ENCODE measurements at regions not wholly inside any gene's neighbourhood (a gene's known extent, or its start where the extent isn't known, plus 50 kb on each side); places are given as distances from the start of the nearest gene placed in this dataset.

DNA sequence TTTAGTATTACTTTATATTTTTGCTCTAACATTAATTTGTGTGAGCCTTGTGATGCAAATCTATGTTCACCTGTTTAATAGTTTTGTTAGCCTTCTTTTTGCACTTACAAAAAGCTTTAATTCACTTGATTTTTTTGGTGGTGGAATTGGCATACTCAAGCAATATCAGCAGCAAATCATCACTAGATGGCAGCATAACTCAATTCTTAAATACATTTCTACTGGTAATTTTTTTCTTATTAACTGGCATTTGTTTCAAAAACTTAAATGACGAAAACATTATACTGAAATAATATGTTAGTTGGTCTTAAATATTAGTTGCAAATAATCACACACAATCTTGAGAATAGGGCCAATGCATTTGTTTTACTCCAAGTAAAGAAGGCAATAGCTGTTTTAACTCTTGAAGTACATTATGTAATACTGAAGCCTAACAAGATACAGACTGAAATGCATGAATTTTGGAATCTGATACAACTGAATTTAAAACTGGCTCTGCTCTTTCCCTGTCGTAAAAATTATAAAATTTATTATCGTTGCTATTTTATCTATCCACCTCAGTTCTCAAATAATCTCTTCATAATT, 151.5 kb downstream of the ATXN7L3B start:
- DNase-seq: peak; percentile 84

DNA sequence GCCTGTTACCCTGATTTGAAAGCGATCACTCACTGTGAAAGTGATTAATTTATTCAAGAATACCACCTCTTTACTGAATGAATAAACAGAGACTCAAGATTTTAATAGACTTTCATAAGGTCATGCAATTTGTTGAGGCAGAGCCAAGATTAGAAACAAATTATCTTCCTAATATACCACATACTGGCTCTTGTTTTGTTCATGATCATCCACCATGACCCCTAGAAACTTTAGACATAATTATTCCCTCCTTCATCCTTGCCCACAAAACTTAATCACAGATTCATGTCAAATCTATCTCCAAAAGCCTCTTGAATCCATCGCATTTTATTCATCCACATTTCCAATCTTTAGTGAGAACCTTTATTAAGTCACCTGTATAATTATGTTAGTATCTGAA, 152.3 kb downstream of the ATXN7L3B start:
- DNase-seq: no peak

DNA sequence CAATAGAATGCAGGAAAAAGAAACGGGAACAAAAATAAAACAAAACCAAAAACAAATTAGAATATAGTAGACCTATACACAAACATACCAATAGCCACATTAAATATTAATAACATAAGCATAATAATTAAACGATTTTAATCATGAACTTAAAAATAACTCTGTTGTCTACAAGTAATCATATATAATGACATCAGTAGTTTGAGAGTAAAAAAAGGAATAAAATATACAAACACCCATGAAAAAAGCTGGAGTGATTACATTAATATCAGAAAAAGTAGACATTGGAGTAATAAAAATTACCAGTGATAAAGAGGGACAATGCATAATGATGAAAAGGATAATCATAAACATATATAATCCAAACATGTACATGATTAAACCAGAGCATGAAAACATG, 181.8 kb downstream of the ATXN7L3B start:
- no peak for DNase-seq

DNA sequence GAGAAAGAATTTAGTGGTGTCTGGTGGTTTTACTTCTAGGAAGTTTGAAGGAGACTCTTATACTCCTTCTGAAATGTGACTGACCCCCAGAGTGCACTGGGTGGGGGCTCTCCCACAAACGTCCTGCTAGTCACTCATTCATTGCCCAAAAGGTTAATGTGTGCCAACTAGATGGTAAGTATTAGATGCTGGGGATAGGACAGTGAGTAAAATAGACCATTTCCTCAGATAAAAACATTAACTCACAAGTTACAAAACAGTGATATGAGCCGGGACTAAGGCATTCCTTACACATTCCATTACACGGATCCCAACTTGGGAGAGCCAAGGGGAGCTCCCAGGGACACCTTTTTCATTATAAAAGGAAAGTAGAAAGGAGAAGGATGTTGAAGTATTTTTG, 185.1 kb downstream of the ATXN7L3B start:
- no peak for DNase-seq

DNA sequence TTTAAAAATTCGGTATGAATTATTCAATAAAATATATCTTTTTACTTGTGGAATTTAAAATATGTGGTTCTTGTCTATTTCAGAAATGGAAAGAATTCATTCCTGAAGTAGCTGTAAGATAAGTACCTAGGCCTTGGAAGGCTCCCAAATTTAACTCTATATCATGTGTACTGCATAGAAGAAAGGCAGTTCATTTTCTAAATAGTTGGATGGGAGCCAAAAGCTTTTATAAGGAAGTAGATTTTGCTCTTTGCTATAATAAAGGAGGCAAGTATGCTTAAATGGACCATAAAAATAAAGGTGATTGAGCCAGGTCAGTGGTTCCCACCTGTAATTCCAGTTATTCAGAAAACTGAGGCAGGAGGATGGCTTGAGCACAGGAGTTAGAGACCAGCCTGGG, 187.5 kb downstream of the ATXN7L3B start:
- no peak for DNase-seq

DNA sequence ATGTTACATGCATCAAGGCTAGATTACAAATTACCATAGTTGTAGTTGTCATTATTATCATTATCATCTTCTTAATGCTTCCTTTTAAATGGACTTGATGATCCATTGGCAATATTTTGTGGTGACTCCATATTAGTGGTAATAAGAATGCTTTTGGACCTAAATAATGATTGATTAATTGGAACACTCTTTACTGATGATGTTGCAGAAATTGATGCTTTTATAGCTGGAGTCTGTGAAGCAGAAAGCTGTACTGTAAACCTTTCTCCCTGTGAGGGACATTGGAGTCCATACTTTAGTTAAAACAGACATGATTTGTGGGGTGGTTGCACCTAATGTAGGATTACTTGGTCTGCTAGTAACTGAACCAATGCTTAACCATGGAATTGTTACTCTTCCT, 190.4 kb downstream of the ATXN7L3B start:
- DNase-seq: no peak

DNA sequence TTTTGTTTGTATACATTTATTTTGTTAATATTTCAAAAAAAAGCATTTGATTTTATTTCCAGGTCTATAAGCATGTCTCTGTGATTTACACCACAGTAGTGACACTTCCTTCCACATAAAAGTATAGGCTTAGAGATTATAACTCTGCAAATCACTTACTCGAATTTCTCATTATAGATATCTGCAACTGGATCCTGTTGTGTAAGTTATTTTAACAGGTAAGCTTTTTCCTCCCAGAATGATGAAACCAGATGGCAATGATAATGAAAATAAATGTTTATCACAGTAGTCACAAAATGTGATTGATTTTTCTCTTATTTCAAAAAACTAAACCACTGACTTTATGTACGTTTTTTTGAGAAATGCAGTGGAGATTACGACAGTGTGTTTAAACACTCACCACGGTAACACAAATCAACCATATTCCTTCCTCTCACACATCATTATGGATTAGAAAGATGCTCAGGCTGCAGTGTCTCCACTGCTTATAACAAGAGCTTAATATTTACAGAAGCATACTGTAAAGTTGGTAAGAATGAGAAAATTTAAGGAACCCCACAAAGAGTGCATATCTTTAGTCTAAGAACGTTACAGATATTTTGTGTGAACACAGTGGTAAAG, 194.6 kb downstream of the ATXN7L3B start:
- no peak for DNase-seq

DNA sequence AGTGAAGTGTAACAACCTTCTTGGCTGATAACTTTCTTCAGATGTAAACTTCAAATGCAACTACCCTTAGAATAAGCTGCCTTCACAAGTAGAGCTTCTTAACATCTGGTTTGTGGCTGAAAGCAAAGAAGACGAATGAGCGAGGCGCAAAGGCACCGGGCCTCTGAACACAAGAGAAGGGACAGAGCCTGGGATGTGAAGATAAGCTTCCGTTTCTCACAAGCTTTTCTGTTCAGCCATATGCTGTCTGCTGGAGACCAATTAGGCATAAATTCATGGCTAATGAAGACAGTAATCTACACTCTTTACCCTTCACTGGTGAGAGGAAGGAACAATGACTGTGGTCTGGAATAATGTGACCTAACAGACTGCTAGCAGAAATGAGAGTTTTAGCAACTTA, 195.2 kb downstream of the ATXN7L3B start:
- DNase-seq: peak; percentile 80

DNA sequence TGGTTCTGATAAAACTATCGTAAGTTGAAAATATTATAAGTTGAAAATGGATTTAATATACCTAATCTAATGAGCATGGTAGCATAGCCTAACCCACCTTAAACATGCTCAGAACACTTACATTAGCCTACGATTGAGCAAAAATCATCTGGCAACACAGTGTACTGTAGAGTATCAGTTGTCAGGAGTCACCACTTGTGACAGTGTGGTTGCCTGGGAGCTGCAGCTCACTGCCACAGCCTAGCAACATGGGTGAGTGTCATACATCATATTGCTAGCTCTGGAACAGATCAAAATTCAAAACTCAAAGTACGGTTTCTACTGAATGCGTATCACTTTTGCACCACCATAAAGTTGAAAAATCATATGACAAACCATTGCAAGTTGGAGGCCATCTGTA, 203.5 kb downstream of the ATXN7L3B start:
- DNase-seq: no peak

DNA sequence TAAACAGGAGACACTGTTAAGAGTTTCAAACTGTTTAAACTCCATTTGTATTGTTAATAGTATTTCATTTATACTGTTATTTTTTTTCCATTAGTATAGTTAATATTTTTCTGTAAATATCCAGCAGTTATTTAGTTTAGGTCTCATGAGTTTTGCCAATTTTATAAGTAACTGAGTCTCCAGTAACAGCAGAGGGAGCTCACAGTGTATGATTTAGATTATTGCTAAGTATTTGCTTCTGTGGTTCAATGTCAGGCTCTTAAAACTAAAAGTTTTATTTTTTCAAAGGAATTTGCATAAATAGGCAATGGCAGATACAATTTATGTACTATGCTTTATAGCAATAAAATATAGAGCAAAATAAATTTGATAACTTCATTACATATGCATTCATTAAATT, 209.7 kb downstream of the ATXN7L3B start:
- DNase-seq: peak; percentile 33

DNA sequence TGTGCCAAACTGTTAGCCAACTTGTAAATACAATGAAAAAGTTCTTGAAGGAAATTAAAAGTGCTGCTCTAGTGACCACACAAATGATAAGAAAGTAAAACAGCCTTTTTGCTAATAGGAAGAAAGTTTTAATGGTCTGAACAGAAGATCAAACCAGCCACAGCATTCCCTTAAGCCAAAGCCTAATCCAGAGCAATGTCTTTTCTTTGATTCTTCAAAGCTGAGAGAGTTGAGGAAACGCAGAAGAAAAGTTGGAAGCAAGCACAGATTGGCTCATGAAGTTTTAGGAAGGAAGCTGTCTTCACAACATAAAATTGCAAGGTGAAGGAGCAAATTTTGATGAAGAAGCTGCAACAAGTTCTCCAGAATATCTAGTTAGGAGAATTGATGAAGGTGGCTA, 213.8 kb downstream of the ATXN7L3B start:
- DNase-seq: no peak

DNA sequence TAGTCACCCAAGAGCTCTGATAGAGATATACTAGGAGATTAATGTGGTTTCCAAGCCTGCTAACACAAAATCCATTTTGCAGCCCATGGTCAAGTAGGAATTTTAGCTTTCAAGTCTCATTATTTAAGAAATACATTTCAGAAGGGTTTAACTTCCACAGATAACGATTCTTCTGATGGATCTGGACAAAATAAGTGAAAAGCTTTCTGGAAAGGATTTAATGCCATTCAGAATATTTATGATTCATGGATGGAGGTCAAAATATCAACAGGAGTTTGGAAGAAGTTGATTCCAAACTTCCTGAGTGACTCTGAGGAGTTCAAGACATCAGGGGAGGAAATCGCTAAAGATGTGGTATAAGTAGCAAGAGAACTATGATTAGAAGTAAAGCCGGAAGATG, 214.6 kb downstream of the ATXN7L3B start:
- no peak for DNase-seq

DNA sequence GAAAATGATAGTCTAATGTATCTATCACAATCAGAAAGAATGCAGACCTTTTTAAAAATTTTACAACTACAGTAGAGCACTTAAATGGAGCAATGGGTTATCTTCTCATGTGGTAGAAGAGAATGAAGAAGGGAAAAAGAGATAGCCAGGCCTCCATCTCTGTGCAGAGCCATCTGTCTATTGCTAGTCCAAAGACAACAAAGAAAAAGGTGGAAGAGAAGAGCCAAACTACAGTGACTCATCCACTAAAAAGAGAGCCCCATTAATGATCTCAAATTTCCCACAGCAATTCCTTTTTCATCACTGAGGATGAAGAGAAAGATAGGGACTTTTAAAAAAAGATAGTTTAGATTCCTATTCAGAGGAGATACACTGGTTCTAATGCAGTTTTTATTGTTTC, 232.9 kb downstream of the ATXN7L3B start:
- DNase-seq: no peak

DNA sequence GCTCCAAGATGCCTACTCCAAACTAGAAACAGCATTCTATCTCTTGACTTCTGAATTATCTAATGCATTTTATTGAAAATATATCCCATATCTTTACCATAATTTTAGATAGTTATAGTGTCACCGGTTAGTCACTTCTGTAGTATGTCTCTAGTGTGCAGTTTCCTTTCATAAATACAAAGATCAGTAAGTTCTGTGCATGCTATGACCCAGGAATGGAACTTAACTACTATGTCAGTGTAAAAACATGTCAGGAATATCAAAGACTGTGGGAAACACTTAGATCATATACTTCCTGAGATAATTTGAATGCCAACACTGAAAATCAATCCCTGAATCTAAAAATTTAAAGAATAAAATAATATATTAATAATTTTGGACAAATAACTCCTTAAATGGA, 237.6 kb downstream of the ATXN7L3B start:
- DNase-seq: no peak

DNA sequence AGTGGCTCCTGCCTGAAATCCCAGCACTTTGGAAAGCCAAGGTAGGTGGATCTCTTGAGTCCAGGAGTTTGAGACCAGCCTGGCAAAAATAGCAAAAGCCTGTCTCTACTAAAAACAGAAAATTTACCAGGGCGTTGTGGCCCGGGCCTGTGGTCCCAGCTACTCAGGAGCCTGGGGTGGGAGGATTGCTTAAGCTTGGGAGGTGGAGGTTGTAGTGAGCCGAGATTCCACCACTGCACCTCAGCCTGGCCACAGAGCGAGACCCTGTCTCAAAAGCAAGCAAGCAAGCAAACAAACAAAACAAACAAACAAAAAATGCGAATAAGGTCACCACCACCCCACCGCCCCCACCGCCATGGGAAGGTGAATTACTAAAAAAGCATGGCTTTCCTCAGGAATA, 238.7 kb downstream of the ATXN7L3B start:
- DNase-seq: no peak

DNA sequence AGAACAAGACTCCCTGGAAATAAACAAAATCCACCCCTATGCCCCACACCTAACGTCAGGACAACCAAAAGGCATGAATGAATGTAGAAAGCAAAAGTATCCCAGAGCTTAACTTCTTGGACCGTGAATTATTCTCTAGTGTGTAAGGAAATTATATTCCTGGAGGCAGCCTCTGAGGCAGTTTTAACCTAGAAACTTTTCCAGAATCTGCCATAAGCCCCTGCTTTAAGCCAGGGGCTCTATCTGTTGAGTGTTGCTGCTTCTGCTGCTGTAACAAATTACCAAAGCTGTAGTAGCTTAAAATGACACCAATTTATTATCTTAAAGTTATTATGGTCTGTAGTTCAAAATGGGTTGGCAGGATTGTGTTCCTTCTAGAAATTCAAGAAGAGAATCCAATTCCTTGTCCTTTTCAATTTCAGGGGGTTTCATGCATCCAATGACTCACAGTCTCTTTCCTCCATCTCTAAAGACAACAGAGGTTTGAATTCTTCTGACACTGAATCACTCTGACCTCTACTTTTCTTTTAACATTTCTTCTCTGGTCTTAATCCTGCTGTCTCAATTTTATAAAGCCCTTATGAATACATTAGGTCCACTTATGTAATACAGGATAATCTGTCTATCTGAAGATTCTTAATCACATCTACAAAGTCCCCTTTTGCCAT, 242.7 kb downstream of the ATXN7L3B start:
- no peak for DNase-seq

DNA sequence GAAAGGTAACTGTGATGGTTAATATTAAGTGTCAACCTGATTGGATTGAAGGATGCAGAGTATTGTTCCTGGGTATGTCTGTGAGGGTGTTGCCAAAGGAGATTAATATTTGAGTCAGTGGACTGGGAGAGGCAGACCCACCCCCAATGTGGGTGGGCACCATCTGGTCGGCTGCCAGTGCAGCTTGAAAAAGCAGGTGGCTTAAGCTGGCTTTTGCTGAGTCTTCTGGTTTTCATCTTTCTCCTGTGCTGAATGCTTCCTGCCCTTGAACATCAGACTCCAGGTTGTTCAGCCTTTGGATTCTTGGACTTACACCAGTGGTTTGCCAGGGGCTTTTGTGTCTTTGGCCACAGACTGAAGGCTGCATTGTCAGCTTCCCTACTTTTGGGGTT, 243.2 kb downstream of the ATXN7L3B start:
- DNase-seq: peak; percentile 33

DNA sequence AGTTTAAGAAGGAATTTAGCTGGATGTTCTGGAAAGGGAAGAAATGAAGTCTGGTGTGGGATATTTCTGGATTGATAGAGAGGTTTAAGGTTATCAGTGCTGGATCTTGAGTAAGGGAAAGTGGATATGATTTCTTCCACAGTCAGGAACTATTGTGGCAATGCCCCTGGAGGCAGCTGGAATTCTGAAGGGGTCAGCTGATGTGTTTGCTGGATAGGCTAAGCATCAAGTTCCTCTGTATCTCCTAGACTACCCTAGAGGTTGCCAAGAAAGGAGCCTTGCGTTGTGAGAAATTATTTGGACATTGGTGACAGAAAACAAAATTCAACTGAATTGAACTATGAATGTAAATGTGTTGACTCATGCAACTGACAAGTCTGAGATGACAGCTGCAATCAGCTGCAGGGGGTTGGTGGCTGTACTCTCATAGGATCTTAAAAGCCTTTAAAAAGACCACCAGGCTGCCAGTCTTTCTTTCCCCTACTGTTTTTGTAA, 244.4 kb downstream of the ATXN7L3B start:
- peak; percentile 38 for DNase-seq

DNA sequence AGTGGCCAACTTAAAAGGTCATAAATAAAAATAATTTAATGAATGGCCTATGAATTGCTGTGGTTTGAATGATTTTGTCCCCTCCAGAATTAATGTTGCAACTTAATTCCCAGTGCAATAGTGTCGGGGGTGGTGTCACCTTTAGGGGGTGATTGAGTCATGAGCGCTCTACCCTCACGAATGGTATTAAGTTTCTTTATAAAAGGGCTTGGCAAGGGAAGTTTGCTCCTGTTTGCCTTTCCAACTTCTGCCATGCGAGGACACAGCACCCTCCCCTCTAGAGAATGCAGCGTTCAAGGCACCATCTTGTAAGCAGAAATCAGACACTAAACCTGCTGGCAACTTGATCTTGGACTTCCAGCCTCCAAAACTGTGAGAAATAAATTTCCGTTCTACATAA, 253.3 kb downstream of the ATXN7L3B start:
- DNase-seq: no peak

DNA sequence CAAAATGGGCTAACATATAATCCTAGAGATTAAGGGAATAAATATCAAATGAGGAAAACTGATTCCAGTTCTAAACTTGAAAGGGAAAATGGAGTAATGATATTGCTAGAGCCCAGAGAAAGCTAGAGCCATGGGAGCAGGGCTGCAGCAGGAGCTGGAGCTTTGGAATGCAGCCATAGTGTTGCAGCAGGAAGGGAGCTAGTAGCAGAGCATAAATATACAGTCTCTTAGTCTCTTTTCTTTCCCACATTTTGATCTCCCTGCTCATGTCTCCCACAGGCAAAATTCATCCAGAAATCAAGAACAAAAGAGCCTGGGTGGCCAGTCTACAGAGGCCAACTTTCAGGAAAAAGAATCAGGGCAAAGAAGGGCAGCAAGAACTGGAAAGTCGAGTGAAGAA, 253.7 kb downstream of the ATXN7L3B start:
- DNase-seq: no peak

DNA sequence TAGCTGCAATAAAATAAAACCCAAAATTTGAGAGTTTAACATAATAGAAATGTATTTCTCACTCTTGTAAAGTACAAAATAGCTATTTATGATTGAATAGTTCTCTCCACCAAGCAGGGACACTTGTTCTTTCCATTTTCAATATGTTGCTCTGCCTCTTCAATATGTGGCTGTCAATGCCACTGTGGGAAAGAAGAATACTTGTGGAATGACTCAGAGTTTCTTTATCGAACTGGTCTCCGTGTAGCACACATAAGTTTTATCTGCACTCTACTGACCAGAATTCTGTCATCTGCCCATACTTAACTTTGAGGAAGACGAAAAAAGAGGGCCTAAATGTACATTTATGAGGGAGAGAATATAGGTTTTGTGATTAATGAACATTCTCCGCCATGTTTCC, 256.9 kb downstream of the ATXN7L3B start:
- DNase-seq: no peak

DNA sequence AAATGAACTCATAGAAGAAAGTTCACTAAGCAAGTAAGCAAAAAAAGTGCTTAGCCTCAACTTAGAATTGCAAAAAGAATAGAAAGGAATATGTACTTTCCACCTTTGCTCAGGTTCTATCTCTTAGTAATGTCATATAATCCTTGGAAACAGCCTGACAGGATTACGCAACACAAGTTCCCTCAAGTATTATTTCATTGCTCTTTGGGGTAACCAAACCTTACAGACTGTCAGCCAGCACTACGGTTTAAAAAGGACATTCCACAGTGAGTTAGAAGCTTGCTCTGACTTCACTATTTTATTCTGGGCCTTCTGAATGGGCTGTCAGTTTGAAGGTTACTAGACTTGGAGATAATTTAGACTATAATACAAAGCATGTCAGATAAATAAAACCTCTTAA, 264.0 kb downstream of the ATXN7L3B start:
- no peak for DNase-seq

DNA sequence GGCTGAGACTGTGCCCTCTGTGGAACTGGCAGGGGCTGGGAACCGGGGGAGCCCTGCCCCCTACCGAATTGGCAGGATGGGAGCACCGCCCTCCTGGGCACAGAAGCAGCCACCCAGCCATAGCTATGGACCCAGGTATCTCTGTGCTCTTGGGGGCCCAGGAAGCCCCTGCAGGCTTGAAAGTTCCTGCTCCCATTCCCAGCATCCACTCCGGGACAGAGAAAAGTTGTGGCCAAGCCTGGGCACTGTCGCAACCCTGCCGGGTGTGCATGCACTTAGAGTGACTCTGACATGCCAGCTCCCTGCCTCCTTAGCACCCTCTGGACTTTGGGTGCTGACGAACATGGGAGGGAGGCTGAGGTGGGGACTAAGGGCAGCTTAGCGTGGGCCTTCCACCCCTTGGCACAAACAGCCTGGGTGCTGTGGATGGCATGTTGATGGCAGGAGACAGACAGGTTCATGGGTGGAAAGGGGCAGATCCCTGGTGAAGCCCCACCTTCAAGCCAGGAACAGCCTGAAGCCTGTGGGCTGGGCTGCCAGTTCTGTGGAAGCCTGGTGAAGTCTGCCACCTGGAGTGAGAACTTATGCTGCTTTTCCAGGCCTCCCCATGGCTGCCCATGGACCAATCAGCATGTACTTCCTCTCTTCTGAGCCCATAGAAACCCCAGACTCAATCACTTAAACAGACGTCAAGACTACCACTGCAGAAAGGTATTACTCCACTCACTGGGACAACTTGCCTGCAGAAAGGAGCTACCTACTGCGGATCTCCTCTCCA, 279.0 kb downstream of the ATXN7L3B start:
- no peak for DNase-seq

DNA sequence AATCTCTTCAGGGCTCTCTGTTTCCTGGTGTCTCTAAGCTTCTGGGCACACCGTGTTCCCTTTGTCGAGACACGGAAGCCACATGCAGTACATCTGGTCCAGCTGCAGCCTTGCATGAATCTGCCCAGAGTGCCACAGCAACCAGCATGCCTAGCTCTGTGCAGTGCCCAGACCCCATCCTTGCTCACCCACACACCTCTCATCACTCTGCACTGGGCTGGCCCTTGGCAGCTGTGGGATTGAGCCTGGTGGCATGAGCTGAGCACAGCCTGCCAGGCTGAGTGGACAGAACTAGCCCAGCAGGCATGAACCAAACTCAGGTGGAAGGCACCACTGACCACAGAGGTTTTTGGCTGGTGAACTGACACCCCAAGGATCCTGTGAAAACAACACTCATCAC, 279.9 kb downstream of the ATXN7L3B start:
- no peak for DNase-seq

All from eye (tissue), 1 donor.